LNCaP clone FGC (cell line): ENCODE measurements at regions not wholly inside any gene's neighbourhood (a gene's known extent, or its start where the extent isn't known, plus 50 kb on each side); places are given as distances from the start of the nearest gene placed in this dataset.

Experiments
- DNase-seq: peaks from one replicate; pipeline ENCODE4 v3.0.0-alpha.2; 2011; ENCODE audit warnings: low read depth
- H3K4me3 ChIP-seq: 2 replicates; pipeline ENCODE4 v1.5.1; 2011; ENCODE audit warnings: mild to moderate bottlenecking, low read depth, low read length, control low read depth
- CTCF ChIP-seq: IDR thresholded peaks from 2 replicates; pipeline ENCODE4 v1.5.1; 2012; ENCODE audit warnings: mild to moderate bottlenecking; ENCODE audit not compliant: control insufficient read depth, insufficient read depth; ENCODE audit errors: extremely low read depth

GRCh38 chr9:20078246-20078645 is 289.4 kb upstream of the SLC24A2 start:
- TF ChIP-seq CTCF, result no peak
- no peak for DNase-seq

GRCh38 chr9:20074291-20074690 is 285.5 kb upstream of the SLC24A2 start:
- DNase-seq, result no peak
- no peak for TF ChIP-seq CTCF
- no peak overlapping the region for H3K4me3 ChIP-seq

More at GRCh38 chr9:20078246-20078645, 289.4 kb upstream of the SLC24A2 start:
- H3K4me3 ChIP-seq, result no peak overlapping the region

- no peak for DNase-seq
- TF ChIP-seq CTCF, result no peak
- H3K4me3 ChIP-seq, result no peak overlapping the region
Measured at GRCh38 chr9:20070336-20070735, 281.5 kb upstream of the SLC24A2 start.

DNA sequence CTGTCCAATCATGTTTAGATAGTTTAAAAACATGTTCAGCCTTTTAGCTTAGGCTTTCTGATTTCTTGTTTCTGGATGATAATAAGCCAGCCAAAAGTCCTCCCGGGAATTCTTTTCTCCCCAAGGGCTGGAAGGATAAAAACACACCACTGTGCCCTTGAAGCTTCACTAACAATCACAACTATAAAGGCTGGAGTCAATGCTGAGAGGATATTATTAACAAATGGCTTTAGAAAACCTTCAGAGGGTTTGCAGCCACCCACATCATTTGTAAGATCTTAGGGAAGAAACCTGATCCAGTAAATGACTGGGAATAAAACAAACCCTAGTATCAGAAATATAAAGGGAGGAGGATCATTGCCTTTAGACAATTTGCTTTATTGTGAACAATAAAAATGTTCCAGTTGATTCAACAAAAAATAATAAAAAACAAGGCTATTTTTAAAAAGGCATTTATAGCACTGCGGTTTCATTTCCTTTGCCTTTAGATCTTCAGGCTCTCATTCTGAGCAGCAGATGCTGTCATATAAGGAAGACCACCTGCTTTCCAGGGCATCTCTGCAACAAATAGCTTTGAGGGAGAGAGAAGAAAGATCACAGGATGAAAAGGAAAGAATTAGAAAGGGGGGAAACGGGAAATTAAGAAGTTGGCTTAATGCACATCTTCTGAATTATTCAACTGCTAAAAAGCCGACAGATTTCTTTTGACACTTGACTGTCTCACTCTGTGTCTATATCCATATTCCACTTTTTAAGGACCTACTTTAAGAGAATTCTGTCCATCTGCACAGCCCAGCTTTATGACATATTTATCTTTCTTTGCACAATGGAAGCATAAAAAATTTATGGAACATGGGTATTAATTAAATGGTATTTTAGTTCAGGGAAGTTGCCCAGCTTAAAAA is 277.2 kb upstream of the SLC24A2 start:
- DNase-seq, result no peak
- no peak for TF ChIP-seq CTCF
- H3K4me3 ChIP-seq, result no peak overlapping the region

GRCh38 chr9:20065046-20065445 is 276.2 kb upstream of the SLC24A2 start:
- no peak overlapping the region for H3K4me3 ChIP-seq
- no peak for DNase-seq
- TF ChIP-seq CTCF, result no peak

- no peak for DNase-seq
- TF ChIP-seq CTCF, result no peak
- H3K4me3 ChIP-seq, result no peak overlapping the region
Measured at GRCh38 chr9:20054734-20055133, 265.9 kb upstream of the SLC24A2 start.

DNA sequence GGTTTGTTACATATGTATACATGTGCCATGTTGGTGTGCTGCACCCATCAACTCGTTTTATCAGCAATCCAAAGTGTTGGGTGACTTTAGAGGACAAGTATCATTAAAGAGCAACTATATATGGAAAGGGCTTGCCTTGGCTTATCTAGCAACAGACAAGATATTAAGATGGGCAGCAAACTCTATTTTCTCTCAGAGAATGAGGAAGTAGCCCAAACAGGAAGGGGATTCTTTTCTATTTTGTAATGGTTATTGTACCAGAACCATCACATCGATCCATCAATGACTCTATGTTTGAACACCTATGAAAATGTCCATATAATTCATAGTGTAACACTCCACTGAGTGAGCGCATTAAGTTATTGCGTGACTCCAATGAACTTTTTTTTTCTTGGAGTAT is 260.1 kb upstream of the SLC24A2 start:
- no peak for DNase-seq
- TF ChIP-seq CTCF, result no peak

More for the DNA sequence above, 260.1 kb upstream of the SLC24A2 start:
- no peak overlapping the region for H3K4me3 ChIP-seq
